Central memory CD8-positive, alpha-beta T cell (primary cell): ENCODE measurements at regions not wholly inside any gene's neighbourhood (a gene's known extent, or its start where the extent isn't known, plus 50 kb on each side); places are given as distances from the start of the nearest gene placed in this dataset.

Source experiments
- ATAC-seq: fragments of 150-1000 bp; cut with Tn5 transposase; replicated peaks from 2 replicates; pipeline ENCODE4 v1.10.0; 2022; ENCODE audit warnings: mild to moderate bottlenecking, moderate FRiP score, moderate number of reproducible peaks; ENCODE audit not compliant: poor library complexity, severe bottlenecking; ENCODE audit errors: extremely low read depth
- DNase-seq, 2 donors: peaks; one replicate each; pipeline ENCODE4 v3.0.0; 2021; ENCODE audit warnings: low spot score in 2 of 2
- H3K27ac Mint-ChIP-seq: one replicate; pipeline ENCODE4 v1.8.0; 2022; ENCODE audit warnings: low read depth, mild to moderate bottlenecking, moderate library complexity, mixed read lengths
- H3K27me3 Mint-ChIP-seq: one replicate; pipeline ENCODE4 v1.8.0; 2022; ENCODE audit warnings: mixed read lengths
- H3K36me3 Mint-ChIP-seq: one replicate; pipeline ENCODE4 v1.8.0; 2022; ENCODE audit warnings: mild to moderate bottlenecking, moderate library complexity, mixed read lengths; ENCODE audit not compliant: insufficient read depth
- H3K4me1 Mint-ChIP-seq: one replicate; pipeline ENCODE4 v1.8.0; 2022; ENCODE audit warnings: mixed read lengths
- H3K4me3 Mint-ChIP-seq: one replicate; pipeline ENCODE4 v1.8.0; 2022; ENCODE audit warnings: mild to moderate bottlenecking, moderate library complexity, mixed read lengths
- H3K9me3 Mint-ChIP-seq: one replicate; pipeline ENCODE4 v1.8.0; 2022; ENCODE audit warnings: mixed read lengths

DNA sequence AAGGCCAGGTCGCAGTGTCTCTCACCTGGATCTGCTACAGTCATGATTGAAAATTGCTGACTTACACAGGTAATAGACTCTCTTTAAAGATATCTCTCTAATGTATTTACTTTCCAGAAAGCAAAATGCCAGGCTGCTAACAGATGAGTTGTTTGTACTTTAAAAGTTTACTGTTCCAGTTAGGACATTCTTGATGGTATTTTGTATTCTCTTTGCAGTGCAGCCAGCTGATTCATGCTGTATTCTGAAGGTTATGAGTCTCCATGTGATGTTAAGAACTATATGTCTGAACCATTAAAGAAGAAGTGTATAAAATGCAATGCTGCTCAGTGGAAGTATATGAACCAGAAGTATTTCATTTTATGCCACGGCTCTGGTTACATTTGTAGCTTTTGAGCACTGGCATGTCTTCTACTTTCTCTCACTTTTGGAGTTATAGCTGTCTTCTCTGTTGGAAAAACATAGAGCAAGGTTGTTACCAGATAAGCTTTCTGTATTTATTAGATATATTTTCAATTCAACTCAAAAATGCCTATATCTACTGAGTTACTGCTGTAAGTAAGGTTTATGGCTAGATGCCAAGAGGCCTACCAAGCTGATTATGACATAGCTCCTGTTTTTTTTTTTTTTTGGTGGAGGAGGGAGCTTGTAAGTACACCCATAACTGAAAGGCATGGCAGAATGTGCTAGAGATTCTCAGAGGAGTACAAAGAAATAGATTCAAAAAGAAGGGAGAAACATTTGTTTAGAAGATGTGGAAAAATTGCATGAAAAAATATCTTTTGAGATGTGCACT, 130.5 kb upstream of the MAN1A1 start:
- no peak for DNase-seq
- H3K9me3 Mint-ChIP-seq: no peaks in the 10 kb centered on the region
- no peaks in the 10 kb centered on the region for H3K27me3 Mint-ChIP-seq
- no peak for ATAC-seq
- no peak overlapping the region for H3K4me3 Mint-ChIP-seq
- no peaks in the 10 kb centered on the region for H3K36me3 Mint-ChIP-seq
- no peak overlapping the region for H3K27ac Mint-ChIP-seq
- no peaks in the 10 kb centered on the region for H3K4me1 Mint-ChIP-seq

- Mint-ChIP-seq H3K36me3 (no peaks in the 10 kb centered on the region), H3K27ac (no peak overlapping the region), H3K9me3 (no peaks in the 10 kb centered on the region), H3K27me3 (no peaks in the 10 kb centered on the region), H3K4me3 (no peak overlapping the region), H3K4me1 (no peaks in the 10 kb centered on the region)
- DNase-seq (no peak), ATAC-seq (no peak)
Measured at GRCh38 chr6:119476554-119476953, 127.0 kb upstream of the MAN1A1 start.

DNA sequence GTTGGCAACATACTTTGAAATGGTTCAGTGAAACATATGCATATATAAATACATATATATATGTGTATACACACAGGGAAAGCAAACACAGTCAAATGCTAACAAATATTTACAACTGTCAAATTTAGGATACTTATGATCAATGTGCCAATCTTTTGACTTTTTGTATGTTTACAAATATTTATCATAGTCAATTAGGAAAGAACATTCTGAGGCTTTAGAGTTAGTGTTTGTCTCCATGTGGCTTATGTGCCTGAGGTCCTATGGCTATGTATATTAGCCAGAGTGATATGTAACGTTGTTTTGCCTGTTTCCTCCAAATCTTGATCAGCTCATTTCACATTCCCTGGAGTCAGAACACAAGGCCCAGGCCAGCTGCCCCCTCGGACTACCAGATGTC, 126.5 kb upstream of the MAN1A1 start:
- Mint-ChIP-seq H3K9me3 (no peaks in the 10 kb centered on the region), H3K4me1 (no peaks in the 10 kb centered on the region), H3K27ac (no peak overlapping the region), H3K27me3 (no peaks in the 10 kb centered on the region), H3K36me3 (no peaks in the 10 kb centered on the region), H3K4me3 (no peak overlapping the region)
- ATAC-seq (no peak), DNase-seq (no peak)

- peak overlapping the region; percentile 58 for H3K4me3 Mint-ChIP-seq
- H3K27ac Mint-ChIP-seq: peak overlapping the region; percentile 70
- ATAC-seq (no peak), DNase-seq (no peak)
- H3K9me3 Mint-ChIP-seq: no peaks in the 10 kb centered on the region
- no peaks in the 10 kb centered on the region for H3K27me3 Mint-ChIP-seq
- H3K36me3 Mint-ChIP-seq: no peaks in the 10 kb centered on the region
- H3K4me1 Mint-ChIP-seq: peaks cover 21% of the 10 kb centered on the region
Measured at GRCh38 chr6:119470893-119471542, 121.5 kb upstream of the MAN1A1 start.

- DNase-seq (no peak), ATAC-seq (no peak)
- H3K27ac Mint-ChIP-seq: no peak overlapping the region
- no peaks in the 10 kb centered on the region for H3K36me3 Mint-ChIP-seq
- peaks cover 21% of the 10 kb centered on the region for H3K4me1 Mint-ChIP-seq
- H3K27me3 Mint-ChIP-seq: no peaks in the 10 kb centered on the region
- H3K9me3 Mint-ChIP-seq: no peaks in the 10 kb centered on the region
- H3K4me3 Mint-ChIP-seq: no peak overlapping the region
Measured at GRCh38 chr6:119467488-119468081, 118.0 kb upstream of the MAN1A1 start.

DNA sequence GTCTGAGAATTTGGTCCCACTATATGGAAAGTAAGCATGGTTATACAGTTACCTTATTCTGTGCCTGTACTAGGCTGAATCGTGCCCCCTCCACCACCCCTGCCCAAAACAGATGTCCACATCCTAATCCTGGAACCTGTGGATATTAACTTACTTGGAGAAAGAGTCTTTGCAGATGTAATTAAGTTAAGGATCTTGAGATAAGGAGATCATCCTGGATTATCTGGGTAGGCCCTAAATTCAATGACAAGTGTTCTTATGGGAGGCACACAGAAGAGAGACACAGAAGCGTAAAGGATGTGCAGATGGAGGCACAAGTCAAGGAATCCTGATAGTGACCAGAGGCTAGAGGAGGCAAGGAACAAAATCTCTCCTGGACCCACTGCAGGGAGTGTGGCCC, 116.7 kb upstream of the MAN1A1 start:
- DNase-seq: no peak
- H3K4me1 Mint-ChIP-seq: peaks cover 21% of the 10 kb centered on the region
- H3K27ac Mint-ChIP-seq: no peak overlapping the region
- H3K4me3 Mint-ChIP-seq: no peak overlapping the region
- no peaks in the 10 kb centered on the region for H3K9me3 Mint-ChIP-seq
- H3K36me3 Mint-ChIP-seq: no peaks in the 10 kb centered on the region
- no peaks in the 10 kb centered on the region for H3K27me3 Mint-ChIP-seq
- ATAC-seq: no peak

- Mint-ChIP-seq H3K27me3 (no peaks in the 10 kb centered on the region), H3K27ac (no peak overlapping the region), H3K36me3 (no peaks in the 10 kb centered on the region), H3K4me3 (no peak overlapping the region), H3K4me1 (peaks cover 10% of the 10 kb centered on the region), H3K9me3 (peaks cover 6% of the 10 kb centered on the region)
- no peak for ATAC-seq
- no peak for DNase-seq
Measured at GRCh38 chr6:119463081-119463626, 113.6 kb upstream of the MAN1A1 start.

GRCh38 chr6:119461187-119461586, 111.6 kb upstream of the MAN1A1 start:
- H3K9me3 Mint-ChIP-seq: peaks cover 6% of the 10 kb centered on the region
- DNase-seq (no peak), ATAC-seq (no peak)
- no peak overlapping the region for H3K4me3 Mint-ChIP-seq
- H3K36me3 Mint-ChIP-seq: no peaks in the 10 kb centered on the region
- no peaks in the 10 kb centered on the region for H3K4me1 Mint-ChIP-seq
- no peak overlapping the region for H3K27ac Mint-ChIP-seq
- H3K27me3 Mint-ChIP-seq: no peaks in the 10 kb centered on the region

DNA sequence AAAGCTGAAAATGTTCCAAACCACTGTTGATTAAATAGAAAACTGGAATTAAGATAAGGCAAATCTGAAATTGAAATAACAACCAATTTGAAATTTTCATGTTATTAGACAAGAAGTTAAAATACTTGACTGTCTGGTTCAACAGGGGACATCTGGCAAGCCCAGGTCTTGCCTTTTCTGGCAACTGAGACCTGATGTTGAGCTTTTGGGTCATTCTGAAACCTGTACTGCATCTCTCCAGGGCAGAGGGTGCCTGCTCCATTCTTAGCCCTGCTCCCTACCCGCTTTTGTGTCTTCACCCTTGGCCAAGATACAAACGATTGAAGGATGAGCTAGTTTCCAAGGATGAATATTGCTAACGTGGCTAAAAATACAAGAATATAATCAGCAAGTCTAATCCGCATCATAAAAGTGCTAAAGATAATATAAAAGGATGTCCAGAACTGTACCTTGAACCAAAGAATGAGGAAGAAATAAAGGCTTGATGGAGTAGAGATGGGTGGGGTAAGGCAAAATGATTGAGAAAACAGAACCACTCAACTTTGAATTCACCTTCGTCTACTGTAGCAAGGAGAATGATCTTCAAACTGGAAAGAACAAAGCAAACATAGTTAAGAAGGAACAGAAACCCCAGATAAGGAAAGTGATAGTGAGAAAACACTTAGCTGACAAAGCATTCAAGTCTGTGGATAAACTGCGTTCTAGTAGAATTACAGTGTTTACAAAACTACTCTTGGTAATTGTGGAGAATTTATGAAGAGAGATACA, 109.8 kb upstream of the MAN1A1 start:
- DNase-seq: no peak
- H3K27ac Mint-ChIP-seq: no peak overlapping the region

GRCh38 chr6:119454714-119455113, 105.2 kb upstream of the MAN1A1 start:
- H3K27me3 Mint-ChIP-seq: peaks cover 10% of the 10 kb centered on the region
- no peaks in the 10 kb centered on the region for H3K9me3 Mint-ChIP-seq
- no peak for ATAC-seq
- H3K4me3 Mint-ChIP-seq: no peak overlapping the region
- no peaks in the 10 kb centered on the region for H3K4me1 Mint-ChIP-seq
- no peaks in the 10 kb centered on the region for H3K36me3 Mint-ChIP-seq
- DNase-seq: no peak
- no peak overlapping the region for H3K27ac Mint-ChIP-seq

More for the DNA sequence above, 109.8 kb upstream of the MAN1A1 start:
- Mint-ChIP-seq H3K27me3 (no peaks in the 10 kb centered on the region), H3K4me3 (no peak overlapping the region), H3K9me3 (peaks cover 6% of the 10 kb centered on the region), H3K4me1 (no peaks in the 10 kb centered on the region), H3K36me3 (no peaks in the 10 kb centered on the region)
- ATAC-seq: no peak

DNA sequence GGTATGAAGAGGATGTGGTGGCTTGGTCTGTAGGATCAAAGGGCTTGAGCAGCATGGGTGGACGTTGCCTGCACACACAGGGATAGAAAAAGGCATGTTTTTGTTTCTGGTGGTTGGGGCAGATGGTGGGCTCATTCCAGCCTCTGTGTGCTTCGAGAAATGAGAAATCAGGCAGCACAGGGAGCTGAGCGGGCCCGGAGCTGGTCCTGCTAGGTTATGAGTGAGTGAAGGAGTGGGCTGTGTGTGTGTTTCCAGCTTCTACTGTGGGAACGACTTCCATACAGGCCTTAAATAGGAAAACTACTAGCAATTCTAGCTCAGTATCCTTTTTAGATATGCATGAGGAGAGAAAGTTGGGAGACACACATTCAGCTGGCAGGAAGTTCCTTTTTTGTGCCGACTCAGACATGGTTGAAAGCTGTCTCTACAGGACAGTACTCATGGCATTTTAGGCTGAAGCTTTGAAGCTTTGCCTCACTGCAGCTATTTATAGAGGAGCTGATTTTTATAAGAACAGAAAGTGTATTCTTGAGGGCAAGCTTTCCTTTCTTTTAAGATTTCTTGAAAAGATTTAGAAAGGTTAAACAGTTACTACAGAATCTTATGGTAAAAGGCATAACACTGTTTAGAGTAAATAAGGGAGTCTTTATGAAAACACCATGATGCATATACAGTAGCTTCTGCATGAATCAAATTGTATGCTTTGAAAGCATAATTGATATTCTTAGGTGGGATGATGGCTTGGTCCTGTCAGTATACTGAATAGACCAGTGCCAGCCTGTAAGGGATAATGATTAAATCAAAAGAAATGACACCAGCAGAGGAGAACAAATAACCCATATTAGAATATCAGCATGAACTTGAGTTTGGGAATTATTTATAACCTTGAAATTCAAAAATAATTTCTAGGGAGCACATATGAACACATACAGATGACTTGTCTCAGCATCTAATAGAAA, 104.0 kb upstream of the MAN1A1 start:
- DNase-seq: no peak
- no peaks in the 10 kb centered on the region for H3K4me1 Mint-ChIP-seq
- H3K4me3 Mint-ChIP-seq: no peak overlapping the region
- no peaks in the 10 kb centered on the region for H3K36me3 Mint-ChIP-seq
- peaks cover 10% of the 10 kb centered on the region for H3K27me3 Mint-ChIP-seq
- H3K27ac Mint-ChIP-seq: no peak overlapping the region
- no peak for ATAC-seq
- H3K9me3 Mint-ChIP-seq: no peaks in the 10 kb centered on the region
